Urothelium cell line (cell line): ENCODE measurements at regions not wholly inside any gene's neighbourhood (a gene's known extent, or its start where the extent isn't known, plus 50 kb on each side); places are given as distances from the start of the nearest gene placed in this dataset.
"Not testable (repeated sequence)": the region's sequence is repeated elsewhere in the genome, so short reads cannot be mapped to it uniquely, and the experiment has no call there.

Experiments
- DNase-seq: peaks from one replicate; pipeline ENCODE4 v3.0.0; 2011; ENCODE audit warnings: low spot score, mixed read lengths
- FAIRE-seq: peaks from 2 replicates; lab custom pipeline; 2011; peaks lifted over from hg19 to GRCh38; lab: Jason Lieb, UNC

GRCh38 chr13:26896986-26897668, 136.5 kb upstream of the GPR12 start:
- FAIRE-seq: no peak

GRCh38 chr13:26895808-26896466, 135.4 kb upstream of the GPR12 start:
- FAIRE-seq (no peak), DNase-seq (no peak)

More at GRCh38 chr13:26896986-26897668, 136.5 kb upstream of the GPR12 start:
- DNase-seq: no peak

GRCh38 chr13:26895081-26895807, 134.7 kb upstream of the GPR12 start:
- DNase-seq (peak; percentile 25), FAIRE-seq (no peak)

GRCh38 chr13:26888632-26889031, 128.0 kb upstream of the GPR12 start:
- DNase-seq: no peak
- FAIRE-seq: no peak

- DNase-seq (no peak), FAIRE-seq (no peak)
These were observed 127.0 kb upstream of the GPR12 start for GRCh38 chr13:26887594-26887993.

GRCh38 chr13:26883613-26884257, 123.1 kb upstream of the GPR12 start:
- FAIRE-seq (no peak), DNase-seq (no peak)

GRCh38 chr13:26882731-26883130, 122.1 kb upstream of the GPR12 start:
- DNase-seq: no peak
- no peak for FAIRE-seq

GRCh38 chr13:26881154-26881553, 120.6 kb upstream of the GPR12 start:
- peak; percentile 23 for DNase-seq
- no peak for FAIRE-seq

GRCh38 chr13:26880735-26881134, 120.1 kb upstream of the GPR12 start:
- no peak for DNase-seq
- FAIRE-seq: no peak

- FAIRE-seq (no peak), DNase-seq (no peak)
These were observed 117.9 kb upstream of the GPR12 start for GRCh38 chr13:26878438-26878837.

- DNase-seq (no peak), FAIRE-seq (no peak)
These were observed 112.8 kb upstream of the GPR12 start for GRCh38 chr13:26873386-26873698.

GRCh38 chr13:26872525-26873385, 112.2 kb upstream of the GPR12 start:
- FAIRE-seq: no peak

GRCh38 chr13:26867451-26868091, 107.0 kb upstream of the GPR12 start:
- no peak for FAIRE-seq
- peak; percentile 33 for DNase-seq

More at GRCh38 chr13:26872525-26873385, 112.2 kb upstream of the GPR12 start:
- peak; percentile 38 for DNase-seq

- DNase-seq (no peak), FAIRE-seq (no peak)
These were observed 104.0 kb upstream of the GPR12 start for GRCh38 chr13:26864576-26864975.

GRCh38 chr13:26861941-26862340, 101.4 kb upstream of the GPR12 start:
- no peak for FAIRE-seq
- no peak for DNase-seq

- FAIRE-seq (no peak), DNase-seq (no peak)
These were observed 95.3 kb upstream of the GPR12 start for GRCh38 chr13:26855921-26856320.

GRCh38 chr13:26855071-26855470, 94.5 kb upstream of the GPR12 start:
- FAIRE-seq: no peak
- no peak for DNase-seq

- FAIRE-seq (no peak), DNase-seq (no peak)
These were observed 92.7 kb upstream of the GPR12 start for GRCh38 chr13:26853323-26853722.

- FAIRE-seq (no peak), DNase-seq (no peak)
These were observed 86.7 kb upstream of the GPR12 start for GRCh38 chr13:26847281-26847680.

GRCh38 chr13:26845063-26845462, 84.5 kb upstream of the GPR12 start:
- FAIRE-seq, DNase-seq: not testable (repeated sequence)
